SW 1271 (cell line): ENCODE measurements at regions not wholly inside any gene's neighbourhood (a gene's known extent, or its start where the extent isn't known, plus 50 kb on each side); places are given as distances from the start of the nearest gene placed in this dataset.
"Not testable (repeated sequence)": the region's sequence is repeated elsewhere in the genome, so short reads cannot be mapped to it uniquely, and the experiment has no call there.

ENCODE experiments used
- DNase-seq, 2 experiments: peaks; one replicate each; lab custom pipeline; 2025; lab: John Stamatoyannopoulos, UW

GRCh38 chr14:37843954-37844607, 248.7 kb downstream of the TTC6 start:
- no peak for DNase-seq

DNA sequence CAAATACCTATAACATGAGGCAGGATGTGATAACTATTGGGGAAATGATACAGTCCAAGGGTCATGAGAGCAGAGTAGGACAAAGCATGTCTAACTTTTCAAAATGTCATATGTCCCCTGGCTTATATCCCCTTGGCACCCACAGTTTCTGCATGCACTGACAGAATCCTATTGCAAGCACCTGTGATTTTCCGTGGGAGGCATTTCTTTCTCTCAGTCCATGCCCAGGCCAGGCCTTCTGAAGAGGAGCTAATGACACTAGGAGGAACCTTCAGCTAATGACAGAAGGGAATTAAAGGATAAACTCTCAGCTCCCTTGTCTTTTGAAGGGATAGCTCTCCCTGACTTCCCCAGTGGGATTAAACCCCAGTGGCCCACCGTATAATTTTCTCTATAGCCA, 249.2 kb downstream of the TTC6 start:
- no peak for DNase-seq

GRCh38 chr14:37848985-37849621, 253.7 kb downstream of the TTC6 start:
- DNase-seq, result no peak

DNA sequence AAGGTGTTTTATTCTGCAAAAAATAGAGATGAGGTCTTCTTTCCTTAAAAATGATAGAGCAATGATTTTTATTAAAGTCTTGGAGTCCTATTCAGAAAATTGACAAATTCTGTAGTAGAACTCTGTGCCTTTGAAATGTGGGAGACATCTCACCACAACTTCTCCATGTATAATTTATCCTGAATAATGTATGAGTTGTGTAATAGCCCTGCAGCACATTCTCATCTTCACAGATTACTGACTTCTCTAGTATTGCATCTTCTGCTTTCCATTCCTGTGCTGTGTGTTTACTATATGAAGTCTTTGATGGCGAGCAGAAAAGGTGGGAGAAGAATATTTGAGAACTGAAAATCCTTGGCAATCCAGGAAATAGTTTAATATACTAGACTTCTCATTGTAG, 255.6 kb downstream of the TTC6 start:
- DNase-seq, result no peak

DNA sequence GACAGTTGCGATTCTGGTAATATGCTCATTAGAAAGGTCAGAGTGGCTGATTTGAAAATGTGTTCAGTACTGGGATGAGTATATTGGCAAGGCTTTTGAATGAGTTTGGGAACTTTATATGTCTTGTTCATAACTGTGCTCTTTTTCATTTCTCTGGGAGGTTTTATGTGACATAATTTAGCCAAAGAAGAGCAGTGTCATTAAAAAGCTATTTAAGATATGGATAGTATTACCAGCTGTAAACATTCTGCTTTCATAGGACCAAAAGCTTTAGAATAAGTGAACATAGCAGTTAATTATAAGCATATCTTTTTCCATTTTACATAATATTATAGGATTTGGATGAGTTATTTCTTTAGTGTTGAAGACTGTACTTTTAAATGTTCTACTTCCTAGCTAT, 260.4 kb downstream of the TTC6 start:
- no peak for DNase-seq

GRCh38 chr14:37857774-37858266, 262.4 kb downstream of the TTC6 start:
- no peak for DNase-seq

- DNase-seq, result no peak
These were observed 263.3 kb downstream of the TTC6 start for GRCh38 chr14:37858733-37859132.

GRCh38 chr14:37859177-37859576, 263.7 kb downstream of the TTC6 start:
- DNase-seq, result no peak

GRCh38 chr14:37862263-37862662, 266.8 kb downstream of the TTC6 start:
- DNase-seq, result no peak

DNA sequence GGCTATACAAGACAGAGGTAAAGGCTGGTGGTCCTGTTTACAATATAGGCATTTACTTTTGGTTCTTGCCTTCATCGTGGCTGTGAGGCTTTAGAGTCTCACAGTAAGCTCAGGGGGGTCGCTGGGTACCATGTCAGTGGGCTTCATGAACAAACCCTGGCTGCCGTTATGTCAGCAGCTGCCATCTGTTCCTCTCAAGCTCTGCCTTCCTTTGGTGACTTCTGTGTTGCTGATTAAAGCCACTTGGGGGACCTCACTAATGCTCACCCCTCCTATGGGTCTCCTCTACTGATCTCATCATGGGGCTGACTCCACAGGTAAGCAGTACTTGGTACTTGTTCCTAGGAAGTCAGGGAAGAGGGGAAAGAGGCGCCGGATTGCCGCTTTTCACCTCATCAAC, 268.7 kb downstream of the TTC6 start:
- DNase-seq, result no peak

GRCh38 chr14:37864861-37865718, 269.7 kb downstream of the TTC6 start:
- no peak for DNase-seq

- DNase-seq, result no peak
These were observed 270.5 kb downstream of the TTC6 start for GRCh38 chr14:37865719-37866549.

DNA sequence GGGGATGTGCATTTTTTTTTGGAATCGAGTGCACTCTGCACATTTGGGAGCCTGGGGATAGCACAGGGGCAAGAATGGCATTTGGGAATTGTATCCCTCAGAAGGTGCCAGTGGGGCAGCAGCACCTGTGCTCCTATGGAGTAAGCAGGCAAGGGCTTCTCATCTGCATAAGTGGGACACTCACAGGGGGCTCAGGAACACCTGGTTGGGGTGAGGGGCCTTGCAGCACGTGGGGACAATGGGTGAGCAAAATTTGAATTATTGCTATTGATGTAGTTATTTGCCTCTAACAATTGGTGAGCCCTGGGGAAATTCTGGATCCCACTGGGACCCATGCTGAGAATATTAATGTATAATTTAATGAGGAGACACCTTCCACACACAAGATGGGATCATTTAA, 274.2 kb downstream of the TTC6 start:
- DNase-seq, result no peak

DNA sequence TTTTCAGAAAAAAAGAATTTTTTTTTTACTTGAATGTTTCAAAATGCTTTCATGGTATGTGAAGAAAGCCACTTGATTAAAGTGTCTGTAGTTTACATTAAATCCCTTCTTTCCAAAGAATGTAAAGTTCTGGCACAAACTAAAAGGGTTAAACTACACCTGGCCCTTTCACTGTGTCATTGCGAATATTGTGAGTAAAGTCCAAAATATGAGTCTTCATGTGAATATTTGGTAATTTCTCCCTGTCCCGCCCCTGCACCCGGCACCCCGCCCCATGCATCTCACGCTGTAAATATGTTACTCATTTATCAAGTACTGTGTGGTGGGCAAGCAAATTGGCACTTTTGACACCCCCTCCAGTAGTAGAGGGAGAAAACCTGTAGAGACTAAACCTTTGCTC, 274.7 kb downstream of the TTC6 start:
- no peak for DNase-seq

GRCh38 chr14:37870632-37871346, 275.4 kb downstream of the TTC6 start:
- DNase-seq, result no peak

DNA sequence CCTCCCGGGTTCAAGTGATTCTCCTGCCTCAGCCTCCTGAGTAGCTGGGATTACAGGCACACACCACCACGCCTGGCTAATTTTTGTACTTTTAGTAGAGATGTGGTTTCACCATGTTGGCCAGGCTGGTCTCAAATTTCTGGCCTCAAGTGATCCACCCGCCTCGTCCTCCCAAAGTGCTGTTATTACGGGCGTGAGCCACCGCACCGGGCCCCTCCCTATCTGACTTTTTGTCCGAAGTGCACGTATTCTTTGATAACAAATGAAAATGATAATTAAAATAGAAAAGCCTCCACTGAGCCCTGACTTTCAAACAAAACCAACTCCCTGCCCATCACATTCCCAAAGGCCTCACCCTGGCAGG, 278.6 kb downstream of the TTC6 start:
- not testable (repeated sequence) for DNase-seq

GRCh38 chr14:37874429-37875109, 279.1 kb downstream of the TTC6 start:
- peak; percentile 6 to 67 for DNase-seq

DNA sequence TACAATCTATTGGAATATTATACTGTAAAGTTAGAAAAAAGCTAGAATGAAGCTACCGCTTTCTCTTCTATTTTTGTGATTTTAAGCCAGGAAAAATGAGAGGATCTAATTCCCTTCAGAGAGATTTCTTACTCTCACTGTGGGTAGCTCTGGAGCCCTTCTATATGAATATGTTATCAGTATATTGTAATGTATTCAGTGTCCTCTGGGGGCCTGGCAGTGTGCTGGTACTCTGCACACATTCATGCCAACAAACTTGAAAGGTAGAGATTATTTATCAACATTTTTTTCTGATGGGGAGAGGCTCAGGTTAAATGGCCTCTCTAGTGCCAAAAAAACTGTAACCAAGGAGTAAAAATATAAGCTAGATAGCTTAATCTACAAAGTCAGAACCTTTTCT, 292.8 kb downstream of the TTC6 start:
- DNase-seq, result no peak

GRCh38 chr14:37889087-37889486, 293.7 kb downstream of the TTC6 start:
- no peak for DNase-seq

- DNase-seq, result peak in 1 of 2 experiments; percentile 1
These were observed 294.7 kb downstream of the TTC6 start for GRCh38 chr14:37890095-37890494.

DNA sequence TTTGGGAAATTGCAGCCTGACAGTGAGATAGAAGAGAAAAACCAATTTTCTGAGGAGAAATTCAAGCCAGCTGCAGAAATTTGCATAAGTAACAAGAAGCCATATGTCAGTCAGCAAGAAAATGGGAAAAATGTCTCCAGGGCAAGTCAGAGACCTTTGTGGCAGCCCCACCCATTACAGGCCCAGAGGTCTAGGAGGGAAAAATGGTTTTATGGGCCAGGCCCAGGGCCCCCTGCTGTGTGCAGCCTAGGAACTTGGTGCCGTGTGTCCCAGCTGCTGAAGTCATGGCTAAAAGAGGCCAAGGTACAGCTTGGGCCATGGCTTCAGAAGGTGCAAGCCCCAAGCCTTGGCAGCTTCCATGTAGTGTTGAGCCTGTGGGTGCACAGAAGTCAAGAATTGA, 296.1 kb downstream of the TTC6 start:
- not testable (repeated sequence) for DNase-seq
